Sciatic nerve (tissue), 2 donors: ENCODE measurements at regions not wholly inside any gene's neighbourhood (a gene's known extent, or its start where the extent isn't known, plus 50 kb on each side); places are given as distances from the start of the nearest gene placed in this dataset.
"Not testable (repeated sequence)": the region's sequence is repeated elsewhere in the genome, so short reads cannot be mapped to it uniquely, and the experiment has no call there.

Experiments
- ATAC-seq: fragments of 200-7000 bp; cut with Tn5 transposase; one replicate; pipeline ENCODE4 v1.9.1; 2020; ENCODE audit warnings: mild to moderate bottlenecking, moderate library complexity
- DNase-seq: peaks from one replicate; pipeline ENCODE4 v3.0.0-alpha.2; 2020; ENCODE audit warnings: low spot score
- intact Hi-C: fragments of 100-400 bp; cut with DNase I; formaldehyde crosslinking; loops from one replicate; pipeline ENCODE4 v1.14.2; 2022
- donor health status: DM: no; HTN: no; CAD: no.
- donor health status: DM: no; HTN: no; CAD: no.

GRCh38 chr9:30482499-30482898 lies 1901.9 kb upstream of the ACO1 start:
- intact Hi-C loops = no loop called here
- ATAC-seq (no peak), DNase-seq (no peak)

DNA sequence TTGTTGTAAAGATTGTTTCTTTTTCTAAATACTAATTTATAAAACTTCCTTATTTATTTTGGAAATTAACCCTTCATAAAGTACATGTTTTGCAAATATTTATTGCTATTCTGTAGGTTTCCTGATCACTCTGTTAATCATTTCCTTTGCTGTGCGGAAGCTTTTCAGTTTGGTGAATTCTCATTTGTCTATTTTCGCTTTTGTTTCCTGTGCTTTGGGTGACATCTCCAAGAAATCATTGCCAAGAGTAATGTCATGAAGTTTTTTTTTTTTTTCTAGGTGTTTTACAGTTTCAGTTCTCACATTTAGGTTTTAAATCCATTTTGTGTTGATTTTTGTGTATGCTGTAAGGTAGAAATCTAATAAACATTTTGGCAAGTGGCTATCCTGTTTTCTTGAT lies 1899.8 kb upstream of the ACO1 start:
- intact Hi-C loops = no loop called here
- no peak for ATAC-seq
- DNase-seq = no peak

- ATAC-seq = no peak
- intact Hi-C loops = no loop called here
- DNase-seq = no peak
These were observed 1879.9 kb upstream of the ACO1 start for GRCh38 chr9:30504502-30504905.

DNA sequence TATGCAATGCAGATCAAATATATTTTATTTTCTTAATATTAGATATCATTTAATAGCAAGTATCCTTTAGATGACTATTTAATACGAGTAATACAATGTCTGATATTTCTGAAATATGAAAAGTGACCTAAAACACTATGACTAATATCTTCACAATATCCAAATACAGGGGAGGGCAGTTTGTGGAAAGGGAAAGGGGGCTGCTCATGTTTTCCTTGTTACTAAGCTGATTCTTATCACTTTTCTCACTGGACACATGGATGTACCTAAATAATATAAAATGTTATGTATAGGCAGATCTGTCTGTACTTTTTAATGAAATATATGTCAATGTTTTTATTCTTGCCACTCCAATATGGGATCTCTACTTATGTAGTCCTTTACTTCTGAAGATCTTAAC lies 1879.1 kb upstream of the ACO1 start:
- ATAC-seq = no peak
- intact Hi-C loops = no loop called here

DNA sequence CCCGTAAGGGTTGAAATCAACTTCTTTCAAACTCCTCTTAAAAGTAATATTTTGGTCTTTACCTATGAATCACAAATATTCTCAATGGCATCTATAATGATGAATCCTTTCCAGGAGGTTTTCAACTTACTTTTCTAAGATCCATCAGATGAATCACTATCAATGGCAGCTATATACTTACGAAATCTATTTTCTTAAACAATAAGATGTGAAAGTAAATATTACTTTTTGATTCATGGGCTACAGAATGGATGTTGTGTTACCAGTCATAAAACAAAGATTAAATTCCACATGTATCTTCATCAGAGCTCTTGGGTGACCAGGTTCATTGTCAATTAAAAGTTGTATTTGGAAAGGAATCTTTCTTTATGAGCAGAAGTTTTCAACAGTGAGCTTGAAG lies 1877.7 kb upstream of the ACO1 start:
- ATAC-seq (no peak), DNase-seq (no peak)
- intact Hi-C loops = no loop called here

More for the DNA sequence above, 1879.1 kb upstream of the ACO1 start:
- DNase-seq = no peak

- intact Hi-C loops = no loop called here
- no peak for ATAC-seq
- DNase-seq = no peak
These were observed 1877.3 kb upstream of the ACO1 start for GRCh38 chr9:30507166-30507565.

DNA sequence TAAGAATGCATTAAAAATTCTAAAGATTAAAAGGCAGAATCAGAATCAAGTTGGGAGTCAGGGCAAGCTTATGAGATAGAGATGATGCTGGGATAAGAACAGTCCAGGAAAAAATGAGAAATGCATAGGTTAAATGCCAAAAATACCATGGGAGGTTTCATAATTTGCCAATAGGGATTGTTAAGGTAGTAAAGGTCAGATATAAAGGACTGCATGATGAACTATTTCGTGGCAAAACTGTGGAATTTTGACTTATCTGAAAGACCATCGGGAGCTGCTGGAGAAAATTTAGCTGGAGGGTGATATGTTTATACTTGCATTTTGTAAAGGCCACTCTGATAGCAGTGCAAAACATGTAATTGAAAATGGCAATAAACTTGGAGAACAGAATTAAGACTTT lies 1872.8 kb upstream of the ACO1 start:
- DNase-seq = no peak
- no peak for ATAC-seq
- intact Hi-C loops = no loop called here

GRCh38 chr9:30519166-30519565 lies 1865.3 kb upstream of the ACO1 start:
- DNase-seq = no peak
- intact Hi-C loops = no loop called here
- no peak for ATAC-seq

DNA sequence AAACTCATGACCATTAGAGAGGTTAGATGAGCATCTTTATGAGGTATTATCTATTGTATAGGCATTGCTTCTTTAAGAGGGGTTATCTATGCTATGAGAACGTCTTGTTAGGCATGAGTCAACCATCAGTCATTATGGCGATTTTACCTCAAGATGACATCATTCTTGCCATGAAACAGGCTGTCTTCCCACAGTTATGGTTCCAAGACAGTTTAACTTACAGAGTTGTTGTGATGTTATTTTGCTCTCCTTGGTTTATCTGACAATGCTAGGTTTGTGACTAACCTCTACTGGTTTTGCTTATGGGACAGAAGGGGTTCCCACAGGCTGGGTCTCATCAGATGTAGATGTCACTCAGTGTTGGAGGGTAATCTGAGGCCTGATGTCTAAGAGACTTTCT lies 1864.7 kb upstream of the ACO1 start:
- DNase-seq (no peak), ATAC-seq (no peak)
- intact Hi-C loops = no loop called here

DNA sequence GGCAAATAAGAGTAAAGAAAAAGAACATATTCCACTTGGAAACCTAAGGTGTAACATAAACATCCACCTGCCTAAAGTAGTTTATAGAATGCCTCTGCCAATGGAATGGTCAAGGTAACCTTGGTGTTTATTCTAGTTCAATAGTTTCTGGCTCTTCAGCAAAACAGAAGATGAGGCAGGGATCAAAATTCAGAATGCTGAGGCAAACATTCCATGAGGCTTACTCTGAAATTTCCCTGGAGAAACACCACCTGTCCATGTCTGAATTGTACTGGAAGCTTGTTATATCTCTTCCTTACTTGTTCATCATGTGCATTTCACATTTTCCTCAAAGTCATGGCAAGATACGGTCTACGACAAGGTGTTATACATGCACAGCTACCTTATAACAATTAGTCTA lies 1862.4 kb upstream of the ACO1 start:
- no peak for DNase-seq
- intact Hi-C loops = no loop called here
- no peak for ATAC-seq

DNA sequence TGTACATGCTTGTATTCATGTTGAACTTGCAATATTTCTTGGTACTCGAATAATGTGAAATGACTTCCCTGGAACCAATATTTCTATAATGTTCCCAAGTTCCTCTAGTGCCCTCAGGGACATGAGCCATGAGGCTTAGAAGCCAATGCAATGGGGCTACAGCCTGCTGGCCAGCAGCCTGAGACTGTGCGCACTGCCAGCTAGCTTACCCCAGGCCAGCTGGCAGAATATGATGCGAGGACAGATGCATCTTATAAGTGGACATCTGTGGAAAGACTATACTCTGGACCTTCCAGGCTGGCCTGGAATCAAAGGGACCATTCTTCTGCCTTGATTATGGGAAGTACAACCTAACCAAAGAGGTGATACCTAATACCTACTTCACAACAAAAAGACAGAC lies 1862.0 kb upstream of the ACO1 start:
- DNase-seq = no peak
- no peak for ATAC-seq
- intact Hi-C loops = no loop called here

DNA sequence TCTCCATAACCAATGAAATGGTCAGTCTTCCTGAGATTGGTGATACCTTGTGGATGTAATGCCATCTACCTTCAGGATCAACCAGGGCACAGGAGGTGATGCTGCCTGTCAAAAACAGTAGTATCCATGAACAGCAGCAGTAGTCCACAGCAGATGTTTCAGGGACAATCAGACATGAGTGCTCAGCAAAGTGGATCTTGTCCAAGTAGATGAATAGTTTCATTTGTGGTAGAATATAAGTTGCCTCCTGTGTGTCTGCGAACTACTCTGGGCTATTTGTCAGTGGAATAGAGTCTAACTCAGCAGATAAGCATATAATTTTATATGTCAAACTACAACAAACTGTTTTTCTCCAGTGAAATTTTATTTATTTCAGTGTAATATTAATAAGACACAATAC lies 1860.1 kb upstream of the ACO1 start:
- intact Hi-C loops = no loop called here
- DNase-seq (no peak), ATAC-seq (no peak)

GRCh38 chr9:30534455-30534854 lies 1850.0 kb upstream of the ACO1 start:
- DNase-seq = no peak
- ATAC-seq = no peak
- intact Hi-C loops = no loop called here

- ATAC-seq (no peak), DNase-seq (no peak)
- intact Hi-C loops = no loop called here
These were observed 1849.5 kb upstream of the ACO1 start for GRCh38 chr9:30534896-30535295.

GRCh38 chr9:30536494-30536893 lies 1847.9 kb upstream of the ACO1 start:
- DNase-seq = no peak
- ATAC-seq = no peak
- intact Hi-C loops = no loop called here

DNA sequence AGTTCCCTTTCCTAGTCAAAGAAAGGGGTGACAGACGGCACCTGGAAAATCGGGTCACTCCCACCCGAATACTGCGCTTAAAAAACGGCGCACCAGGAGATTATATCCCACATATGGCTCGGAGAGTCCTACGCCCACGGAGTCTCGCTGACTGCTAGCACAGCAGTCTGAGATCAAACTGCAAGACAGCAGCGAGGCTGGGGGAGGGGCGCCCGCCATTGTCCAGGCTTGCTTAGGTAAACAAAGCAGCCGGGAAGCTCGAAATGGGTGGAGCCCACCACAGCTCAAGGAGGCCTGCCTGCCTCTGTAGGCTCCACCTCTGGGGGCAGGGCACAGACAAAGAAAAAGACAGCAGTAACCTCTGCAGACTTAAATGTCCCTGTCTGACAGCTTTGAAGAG lies 1844.7 kb upstream of the ACO1 start:
- DNase-seq, intact Hi-C loops, ATAC-seq: not testable (repeated sequence)

DNA sequence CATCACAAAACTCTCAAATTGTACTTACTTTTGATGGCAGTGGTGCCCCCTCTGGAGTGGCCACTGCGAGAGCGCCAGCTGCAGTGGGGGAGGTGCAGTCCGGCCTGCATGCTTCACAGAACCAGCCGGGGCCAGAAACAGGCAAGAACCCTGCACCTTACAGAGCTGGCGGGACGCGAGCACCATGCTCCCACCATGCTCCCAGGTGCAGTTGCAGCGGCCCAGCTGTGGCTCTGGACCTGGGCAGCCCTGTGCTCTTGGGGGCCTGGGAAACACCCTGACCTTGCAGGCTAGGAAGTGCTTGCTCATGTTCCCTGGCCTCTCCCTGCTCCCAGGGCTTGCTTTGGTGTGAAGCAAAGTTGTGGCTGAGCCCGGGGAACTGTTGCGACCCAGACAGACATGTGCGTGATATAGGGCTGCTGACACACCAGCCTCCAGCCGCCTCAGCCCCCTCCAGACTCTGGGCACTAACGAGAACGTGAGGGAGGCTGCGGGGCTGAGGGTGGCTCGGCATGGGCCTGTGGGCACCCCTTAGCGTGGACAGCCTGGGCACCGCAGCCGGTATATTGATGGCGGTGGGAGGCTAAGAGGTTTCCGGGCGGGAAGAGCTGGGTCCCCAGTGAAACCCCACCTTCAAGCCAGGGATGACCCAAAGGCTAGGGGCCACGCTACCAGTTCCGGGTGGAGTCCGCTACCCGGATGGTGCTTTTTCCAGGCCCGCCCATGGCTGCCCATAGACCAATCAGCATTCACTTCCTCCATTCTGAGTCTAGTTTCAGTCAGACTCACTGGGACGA lies 1809.9 kb upstream of the ACO1 start:
- ATAC-seq = no peak
- intact Hi-C loops = no loop called here
- no peak for DNase-seq

DNA sequence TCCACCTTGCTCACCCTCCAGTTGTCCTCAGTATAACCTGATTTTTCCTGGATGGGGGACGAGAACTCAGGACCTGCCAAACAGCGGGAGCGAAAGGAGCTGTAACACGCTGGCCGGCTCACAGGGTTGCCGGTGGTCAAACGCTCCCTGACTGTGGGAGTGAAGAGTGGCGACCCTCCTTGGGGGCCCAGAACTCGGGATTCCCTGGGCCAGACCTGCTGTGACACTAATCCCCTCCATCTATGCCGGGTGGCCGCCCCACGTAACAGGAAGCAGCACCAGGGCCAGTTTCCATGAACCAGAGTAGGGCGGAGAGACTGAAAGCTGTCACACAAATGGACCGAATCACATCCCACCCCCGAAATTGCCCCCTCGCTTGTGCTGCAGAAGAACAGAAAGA lies 1809.2 kb upstream of the ACO1 start:
- intact Hi-C loops = no loop called here
- DNase-seq (no peak), ATAC-seq (no peak)

DNA sequence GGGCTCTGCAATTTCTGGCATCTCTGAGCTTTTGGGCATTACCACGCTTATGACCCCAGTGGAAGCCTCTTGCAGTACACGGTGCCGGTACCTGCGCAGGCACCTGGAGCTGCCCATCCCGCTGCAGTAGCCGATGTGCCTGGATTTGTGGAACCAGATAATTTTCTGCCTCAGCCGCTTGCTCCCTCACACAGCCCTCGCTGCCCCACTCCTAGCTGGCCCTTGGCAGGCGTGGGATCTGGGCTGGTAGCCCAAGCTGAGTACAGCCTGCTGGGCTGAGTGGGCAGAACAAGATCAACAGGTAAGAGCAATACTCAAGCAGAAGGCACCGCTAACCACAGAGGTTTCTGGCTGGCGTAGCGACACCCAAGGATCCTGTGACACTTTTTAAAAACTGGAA lies 1808.8 kb upstream of the ACO1 start:
- ATAC-seq = no peak
- intact Hi-C loops = no loop called here
- no peak for DNase-seq

- intact Hi-C loops = no loop called here
These were observed 1804.6 kb upstream of the ACO1 start for GRCh38 chr9:30579810-30580209.

GRCh38 chr9:30582240-30582639 lies 1802.2 kb upstream of the ACO1 start:
- DNase-seq (no peak), ATAC-seq (no peak)
- intact Hi-C loops = no loop called here

More at GRCh38 chr9:30579810-30580209, 1804.6 kb upstream of the ACO1 start:
- DNase-seq (no peak), ATAC-seq (no peak)
